ENCODE measurements at regions not wholly inside any gene's neighbourhood (a gene's known extent, or its start where the extent isn't known, plus 50 kb on each side); places are given as distances from the start of the nearest gene placed in this dataset.
"Not testable (repeated sequence)": the region's sequence is repeated elsewhere in the genome, so short reads cannot be mapped to it uniquely, and the experiment has no call there.

- H3K27me3 ChIP-seq (replicated peaks in 1 of 7); intact Hi-C loops (cut with DNase I; ENCODE audit: low total_unique reads); H3K4me3 ChIP-seq; H3K4me1 ChIP-seq; DNase-seq; H3K27ac ChIP-seq; H3K36me3 ChIP-seq; H3K9me3 ChIP-seq: not testable (repeated sequence)
- 25 to 47% (median 40%) methylated on average over 1 of the region's 1 CpG for WGBS, 5 donors
Observed at GRCh38 chrX:93014481-93015030, 658.8 kb downstream of the NAP1L3 start.
